ENCODE measurements at regions not wholly inside any gene's neighbourhood (a gene's known extent, or its start where the extent isn't known, plus 50 kb on each side); places are given as distances from the start of the nearest gene placed in this dataset.

- TF ChIP-seq EZH2phosphoT487 (IDR thresholded peaks at IDR 0.05; ENCODE audit: borderline replicate concordance), result no peak
- no peak for TF ChIP-seq CTCF (conservative IDR thresholded peaks at IDR 0.05; ENCODE audit: low read length)
Observed at GRCh38 chr15:72912996-72913395, 129.4 kb upstream of the ADPGK start.

Data from Loucy (cell line).